Small intestine (tissue), 7 donors: ENCODE measurements at regions not wholly inside any gene's neighbourhood (a gene's known extent, or its start where the extent isn't known, plus 50 kb on each side); places are given as distances from the start of the nearest gene placed in this dataset.
"Not testable (repeated sequence)": the region's sequence is repeated elsewhere in the genome, so short reads cannot be mapped to it uniquely, and the experiment has no call there.

Experiments used
- DNase-seq, 2 donors: peaks; one replicate each; pipeline versions ENCODE4 v3.0.0 to v3.0.0-alpha.2; 2013
- FAIRE-seq: peaks from 2 replicates; lab custom pipeline; 2012; peaks lifted over from hg19 to GRCh38; lab: Jason Lieb, UNC
- H3K27ac ChIP-seq, 3 donors: one replicate each; pipeline ENCODE4 v1.5.1; 2013; ENCODE audit warnings: low read length in 2 of 3, mild to moderate bottlenecking in 2 of 3, control low read depth in 1 of 3, inconsistent platforms in 1 of 3, low read depth in 1 of 3, moderate library complexity in 1 of 3
- H3K27me3 ChIP-seq, 3 donors: one replicate each; pipeline ENCODE4 v1.6.1; 2013; ENCODE audit warnings: low read length in 3 of 3, inconsistent platforms in 1 of 3; ENCODE audit not compliant: control insufficient read depth in 3 of 3, insufficient read depth in 3 of 3
- H3K36me3 ChIP-seq, 3 donors: one replicate each; pipeline ENCODE4 v1.6.1; 2013; ENCODE audit warnings: low read length in 3 of 3, inconsistent platforms in 1 of 3, low read depth in 1 of 3, mild to moderate bottlenecking in 1 of 3, moderate library complexity in 1 of 3; ENCODE audit not compliant: control insufficient read depth in 3 of 3, insufficient read depth in 2 of 3
- H3K4me1 ChIP-seq, 3 donors: one replicate each; pipeline ENCODE4 v1.6.1; 2013; ENCODE audit warnings: low read length in 2 of 3, inconsistent platforms in 1 of 3, low read depth in 1 of 3, mild to moderate bottlenecking in 1 of 3, moderate library complexity in 1 of 3; ENCODE audit not compliant: control insufficient read depth in 3 of 3, insufficient read depth in 2 of 3
- H3K4me3 ChIP-seq, 3 donors: one replicate each; pipeline ENCODE4 v1.5.1; 2013; ENCODE audit warnings: low read length in 3 of 3, control low read depth in 1 of 3, inconsistent platforms in 1 of 3, low read depth in 1 of 3, mild to moderate bottlenecking in 1 of 3, moderate library complexity in 1 of 3
- H3K9me3 ChIP-seq, 2 donors: one replicate each; pipeline ENCODE4 v1.6.1; 2013; ENCODE audit warnings: low read depth in 1 of 2, low read length in 1 of 2; ENCODE audit not compliant: control insufficient read depth in 2 of 2, insufficient read depth in 1 of 2
- WGBS, 3 donors: extraction: QIAGEN DNeasy Blood & Tissue Kit; methylation state at CpG; one replicate each; pipeline ENCODE4 v1.1.7; 2013; 5-methylcytosine and 5-hydroxymethylcytosine counted together
- donor health status: healthy with polysubstance abuse.
- donor health status: control.
- donor health status: control.
- donor health status: Bipolar disorder and iron deficiency.
- donor health status: healthy.

DNA sequence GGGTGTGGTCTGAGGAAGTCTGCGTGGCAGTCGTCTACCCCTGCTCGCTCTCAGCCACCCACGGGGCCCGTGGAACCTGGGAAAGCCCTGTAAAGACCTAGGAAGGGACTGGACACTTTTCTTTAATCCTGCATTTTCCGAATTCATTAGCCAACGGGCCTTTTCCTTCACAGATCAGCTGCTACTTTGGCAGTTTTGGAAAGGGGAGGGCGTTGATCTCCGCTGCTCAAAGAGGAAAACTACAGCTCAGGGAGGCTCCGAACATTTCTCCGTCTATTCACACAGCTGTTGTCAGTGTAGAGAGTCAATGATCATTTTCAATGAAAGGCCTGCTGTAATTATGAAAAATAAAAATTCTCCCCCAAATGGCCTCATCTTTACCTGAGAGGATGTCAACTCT, 450.1 kb upstream of the MKI67 start:
- 83 to 89% (median 86%) methylated on average over 11 of the region's 11 CpGs for WGBS, 3 donors
- Histone ChIP-seq H3K4me3 (no peak overlapping the region), H3K4me1 (no peaks in the 10 kb centered on the region), H3K27me3 (no peaks in the 10 kb centered on the region), H3K9me3 (no peaks in the 10 kb centered on the region), H3K36me3 (no peaks in the 10 kb centered on the region), H3K27ac (no peak overlapping the region)
- DNase-seq (no peak), FAIRE-seq (no peak)

DNA sequence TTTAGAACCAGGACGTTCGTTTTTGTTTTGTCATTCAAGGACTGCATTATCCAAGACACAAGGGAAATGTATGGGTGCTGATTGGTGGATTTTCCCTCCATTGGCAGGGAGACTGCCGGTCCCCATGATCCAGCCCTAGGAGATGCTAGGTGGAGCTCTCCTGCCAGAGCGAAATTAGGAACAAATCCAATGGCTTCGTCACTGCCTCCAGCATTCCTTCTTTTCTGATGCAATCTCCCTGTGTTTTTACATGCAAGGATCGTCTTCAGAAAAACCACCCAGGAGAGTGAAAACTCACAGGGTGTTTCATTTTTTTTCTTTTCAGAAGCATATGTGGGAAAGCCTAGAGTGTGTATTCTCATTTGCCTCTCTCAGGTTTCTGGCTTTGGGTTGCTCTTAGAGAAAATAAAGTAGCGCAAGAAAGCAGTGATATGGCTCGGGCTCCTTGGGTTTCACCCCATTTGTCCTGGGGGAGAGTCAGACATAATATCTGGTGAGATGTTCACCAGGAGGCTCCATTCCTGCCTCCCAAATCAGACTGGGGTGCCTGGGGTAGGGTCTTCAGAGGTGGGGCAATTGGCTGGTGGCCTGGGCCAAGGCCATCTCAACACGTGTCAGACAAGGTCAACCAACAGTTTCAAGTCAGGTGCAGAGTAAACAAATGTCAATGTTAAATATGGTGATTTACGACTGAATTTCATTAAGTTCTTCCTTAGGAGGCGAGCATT, 450.9 kb upstream of the MKI67 start:
- WGBS, 3 donors = 71 to 77% (median 71%) methylated on average over 11 of the region's 11 CpGs
- Histone ChIP-seq H3K4me3 (no peak overlapping the region), H3K4me1 (no peaks in the 10 kb centered on the region), H3K36me3 (no peaks in the 10 kb centered on the region), H3K27ac (no peak overlapping the region), H3K9me3 (no peaks in the 10 kb centered on the region), H3K27me3 (no peaks in the 10 kb centered on the region)
- no peak for FAIRE-seq
- DNase-seq = no peak

DNA sequence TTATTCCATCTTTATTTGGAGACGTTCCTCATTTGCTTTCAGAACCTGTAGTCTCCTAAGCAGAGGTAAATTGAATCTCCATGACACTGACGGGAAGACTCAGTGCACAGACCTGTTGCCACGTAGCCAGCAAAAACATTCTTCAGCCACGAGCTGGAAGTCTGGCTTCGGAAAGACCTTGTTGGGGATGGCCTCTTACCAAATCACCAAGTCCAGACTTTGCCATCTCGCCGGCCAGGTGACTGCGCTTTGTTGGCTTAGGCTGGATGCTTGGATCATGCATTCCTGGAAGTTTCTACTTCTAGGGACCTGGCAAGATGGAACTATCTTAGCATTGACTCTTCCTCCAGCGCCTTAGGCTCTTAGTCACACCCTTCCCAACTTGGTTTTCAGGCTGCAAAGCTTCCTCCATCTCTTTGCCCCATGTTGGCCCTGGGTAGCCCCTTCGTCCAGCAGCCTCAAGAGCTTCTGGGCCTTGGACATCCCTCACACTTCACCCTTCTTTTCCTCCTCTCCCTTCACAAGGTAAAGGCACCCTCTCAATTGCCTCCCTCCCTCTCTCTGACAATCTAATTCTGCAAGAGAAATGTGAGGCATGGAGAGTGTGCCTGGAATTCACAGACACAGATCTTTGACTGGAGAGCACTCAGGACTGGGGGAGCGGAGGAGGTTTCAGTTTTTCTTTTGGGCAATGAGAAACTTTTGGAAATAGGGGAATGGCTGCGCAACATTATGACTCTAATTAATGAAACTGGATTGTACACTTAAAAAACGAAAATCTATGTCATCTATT, 451.9 kb upstream of the MKI67 start:
- Histone ChIP-seq H3K36me3 (no peaks in the 10 kb centered on the region), H3K4me3 (no peak overlapping the region), H3K27me3 (no peaks in the 10 kb centered on the region), H3K27ac (no peak overlapping the region), H3K4me1 (no peaks in the 10 kb centered on the region), H3K9me3 (no peaks in the 10 kb centered on the region)
- FAIRE-seq (no peak), DNase-seq (no peak)
- 86 to 90% (median 88%) methylated on average over 13 of the region's 13 CpGs for WGBS, 3 donors

DNA sequence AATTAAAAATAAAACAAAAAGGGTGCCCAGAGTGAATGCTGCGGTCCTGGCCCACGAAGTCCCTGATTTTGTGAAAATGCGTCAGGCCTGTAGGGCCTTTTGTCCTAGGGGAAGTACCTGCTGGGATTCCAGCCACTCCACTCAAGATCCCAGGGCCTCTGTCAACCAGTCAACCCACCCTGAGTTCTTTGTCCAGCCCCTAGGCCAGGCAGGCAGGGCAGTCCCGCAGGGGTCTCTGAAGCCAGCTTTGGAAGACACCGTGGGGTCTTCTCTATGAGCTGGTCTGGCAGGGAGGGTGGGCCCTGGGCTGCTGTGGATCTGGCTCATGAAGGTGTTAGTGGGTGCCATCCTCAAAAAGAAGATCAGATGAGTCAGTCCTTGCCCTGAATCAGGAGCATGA, 452.5 kb upstream of the MKI67 start:
- Histone ChIP-seq H3K4me3 (no peak overlapping the region), H3K4me1 (no peaks in the 10 kb centered on the region), H3K36me3 (no peaks in the 10 kb centered on the region), H3K9me3 (no peaks in the 10 kb centered on the region), H3K27ac (no peak overlapping the region), H3K27me3 (no peaks in the 10 kb centered on the region)
- DNase-seq (no peak), FAIRE-seq (no peak)
- WGBS, 3 donors = 90 to 94% (median 93%) methylated on average over 5 of the region's 5 CpGs

DNA sequence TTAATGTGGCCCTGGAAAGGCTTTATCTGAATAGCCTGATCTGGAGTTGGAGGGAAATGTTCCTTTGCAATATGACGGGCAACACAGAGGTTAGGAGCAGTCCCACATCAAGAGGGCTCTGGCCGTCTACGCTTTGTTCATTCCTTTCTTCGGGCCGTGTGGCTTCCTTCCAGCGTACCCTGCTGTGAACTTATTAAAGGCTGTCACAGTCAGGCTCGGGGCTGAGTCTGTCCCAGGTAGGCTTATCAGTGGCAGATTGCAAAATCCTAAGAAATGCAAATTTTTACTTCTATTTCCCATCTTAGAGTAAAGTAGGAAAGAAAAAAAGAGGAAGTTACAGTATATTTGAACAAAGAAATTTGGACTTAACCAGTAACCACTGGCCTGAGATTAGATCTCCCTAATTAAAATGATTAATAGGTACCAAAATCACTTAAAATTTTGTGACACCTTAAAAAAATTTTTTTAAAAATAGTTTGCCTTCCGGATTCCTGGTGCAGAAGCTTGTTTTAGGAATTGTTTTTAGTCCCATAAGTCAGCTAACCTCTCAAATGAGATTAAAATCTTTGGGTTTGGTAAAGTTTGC, 453.1 kb upstream of the MKI67 start:
- DNase-seq = no peak
- H3K36me3 ChIP-seq = no peaks in the 10 kb centered on the region
- H3K27ac ChIP-seq = no peak overlapping the region
- no peaks in the 10 kb centered on the region for H3K27me3 ChIP-seq
- H3K4me3 ChIP-seq = no peak overlapping the region
- H3K9me3 ChIP-seq = no peaks in the 10 kb centered on the region
- no peak for FAIRE-seq
- H3K4me1 ChIP-seq = no peaks in the 10 kb centered on the region
- WGBS, 3 donors = 58 to 67% (median 61%) methylated on average over 8 of the region's 8 CpGs

DNA sequence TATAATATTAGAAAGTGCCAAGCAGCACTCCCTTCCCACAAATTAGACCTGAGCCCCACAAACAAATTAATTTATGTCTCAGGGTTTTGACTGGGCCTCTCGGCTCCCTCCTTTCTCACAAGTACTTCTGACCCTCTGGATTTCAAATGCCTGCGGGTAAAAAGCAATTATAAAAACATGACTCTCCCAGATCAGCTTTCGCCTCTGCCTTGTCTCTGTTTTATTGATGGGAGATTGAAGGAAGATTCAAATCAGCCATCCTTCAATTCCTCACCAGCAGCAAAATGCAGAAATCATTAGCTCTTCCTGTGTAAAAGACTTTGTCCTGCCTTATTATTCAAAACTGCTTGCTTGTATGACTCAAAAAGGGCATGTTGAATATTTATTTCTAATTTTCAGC, 453.7 kb upstream of the MKI67 start:
- Histone ChIP-seq H3K36me3 (no peaks in the 10 kb centered on the region), H3K9me3 (no peaks in the 10 kb centered on the region), H3K27me3 (no peaks in the 10 kb centered on the region), H3K27ac (no peak overlapping the region), H3K4me1 (no peaks in the 10 kb centered on the region), H3K4me3 (no peak overlapping the region)
- 80 to 85% (median 82%) methylated on average over 3 of the region's 3 CpGs for WGBS, 3 donors
- no peak for DNase-seq
- no peak for FAIRE-seq

DNA sequence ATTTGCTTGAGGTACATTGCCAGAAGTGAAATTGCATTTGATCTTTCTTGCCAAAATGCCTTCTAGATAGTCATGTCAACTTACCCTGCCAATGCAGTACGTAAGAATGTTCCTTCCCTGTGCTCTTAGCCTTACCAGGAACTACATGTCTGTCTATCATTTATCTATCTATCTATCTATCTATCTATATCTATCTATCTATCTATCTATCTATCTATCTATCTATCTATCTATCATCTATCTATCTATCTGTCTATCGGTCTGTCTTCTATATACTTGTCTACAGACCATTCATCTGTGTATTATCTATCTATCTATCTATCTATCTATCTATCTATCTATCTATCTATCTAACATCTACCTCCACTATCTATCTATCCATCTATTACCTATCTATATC, 456.9 kb upstream of the MKI67 start:
- H3K4me3 ChIP-seq, H3K27me3 ChIP-seq, H3K36me3 ChIP-seq, DNase-seq, H3K4me1 ChIP-seq, H3K27ac ChIP-seq, FAIRE-seq, H3K9me3 ChIP-seq: not testable (repeated sequence)
- 79 to 90% (median 89%) methylated on average over 2 of the region's 2 CpGs for WGBS, 3 donors

DNA sequence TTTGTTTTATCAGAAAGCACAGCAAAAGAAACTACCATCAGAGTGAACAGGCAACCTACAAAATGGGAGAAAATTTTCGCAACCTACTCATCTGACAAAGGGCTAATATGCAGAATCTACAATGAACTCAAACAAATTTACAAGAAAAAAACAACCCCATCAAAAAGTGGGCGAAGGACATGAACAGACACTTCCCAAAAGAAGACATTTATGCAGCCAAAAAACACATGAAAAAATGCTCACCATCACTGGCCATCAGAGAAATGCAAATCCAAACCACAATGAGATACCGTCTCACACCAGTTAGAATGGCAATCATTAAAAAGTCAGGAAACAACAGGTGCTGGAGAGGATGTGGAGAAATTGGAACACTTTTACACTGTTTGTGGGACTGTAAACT, 460.4 kb upstream of the MKI67 start:
- H3K27ac ChIP-seq, H3K36me3 ChIP-seq, DNase-seq, H3K9me3 ChIP-seq, FAIRE-seq, H3K27me3 ChIP-seq, H3K4me3 ChIP-seq, H3K4me1 ChIP-seq: not testable (repeated sequence)
- 88 to 90% (median 88%) methylated on average over 2 of the region's 3 CpGs for WGBS, 3 donors
